SK-N-SH (cell line): ENCODE measurements at regions not wholly inside any gene's neighbourhood (a gene's known extent, or its start where the extent isn't known, plus 50 kb on each side); places are given as distances from the start of the nearest gene placed in this dataset.

Experiments
- CTCF ChIA-PET: fragments of 300-600, 350-600 bp; formaldehyde crosslinking; extraction: SDS; loops from one replicate; lab custom pipeline; 2021; lab: Yijun Ruan, JAX
- POLR2A ChIA-PET: fragments of 350-600 bp; sonication (Branson Sonifier 250); formaldehyde crosslinking; extraction: SDS; loops from one replicate; lab custom pipeline; 2020; ENCODE audit warnings: antibody characterized with exemption, inconsistent platforms; lab: Yijun Ruan, JAX
- DNase-seq: peaks from one replicate; pipeline ENCODE4 v3.0.0; 2012
- H2AFZ ChIP-seq: fragments of 200-600 bp; sonication (generic); 2 replicates; pipeline ENCODE4 v1.8.1; 2016; ENCODE audit warnings: antibody characterized with exemption, mild to moderate bottlenecking, low read depth
- H3F3A ChIP-seq: fragments of 200-600 bp; sonication (generic); replicated peaks from 2 replicates; pipeline ENCODE3; 2016; ENCODE audit warnings: antibody characterized with exemption, mild to moderate bottlenecking; ENCODE audit not compliant: insufficient read depth
- H3K27ac ChIP-seq, 2 experiments: fragments of 200-500 bp in 1 of 2; fragments of 200-600 bp in 1 of 2; sonication (Bioruptor generic) in 1 of 2; sonication (generic), shearing (Covaris generic) in 1 of 2; 2 replicates each; pipeline versions ENCODE4 v1.5.1 to v1.6.1; 2014 to 2016; ENCODE audit warnings: low read depth in 2 of 2, inconsistent platforms in 1 of 2, low read length in 1 of 2, mild to moderate bottlenecking in 1 of 2, mixed read lengths in 1 of 2
- H3K27me3 ChIP-seq: fragments of 200-600 bp; sonication (generic), shearing (Covaris generic); 2 replicates; pipeline ENCODE4 v1.6.1; 2016; ENCODE audit warnings: mixed run types; ENCODE audit not compliant: insufficient read depth
- H3K36me3 ChIP-seq, 2 experiments: fragments of 200-500 bp in 1 of 2; fragments of 200-600 bp in 1 of 2; sonication (Bioruptor generic) in 1 of 2; sonication (generic) in 1 of 2; replicated peaks in 1 of 2; 2 replicates each; pipeline versions ENCODE3 to v1.5.1; 2014 to 2016; ENCODE audit warnings: low read length in 1 of 2, mild to moderate bottlenecking in 1 of 2; ENCODE audit not compliant: insufficient read depth in 2 of 2, control insufficient read depth in 1 of 2
- H3K4me1 ChIP-seq, 2 experiments: fragments of 200-500 bp in 1 of 2; fragments of 200-600 bp in 1 of 2; sonication (Bioruptor generic) in 1 of 2; sonication (generic), shearing (Covaris generic) in 1 of 2; 2 replicates each; pipeline versions ENCODE4 v1.5.1 to v1.6.1; 2014 to 2016; ENCODE audit warnings: low read depth in 1 of 2, low read length in 1 of 2, mixed run types in 1 of 2; ENCODE audit not compliant: insufficient read depth in 2 of 2, control insufficient read depth in 1 of 2
- H3K4me2 ChIP-seq: fragments of 200-600 bp; sonication (generic), shearing (Covaris generic); 2 replicates; pipeline ENCODE4 v1.6.1; 2017; ENCODE audit warnings: mixed run types
- H3K4me3 ChIP-seq, 2 experiments: fragments of 200-500 bp in 1 of 2; fragments of 200-600 bp in 1 of 2; sonication (Bioruptor generic) in 1 of 2; sonication (generic), shearing (Covaris generic) in 1 of 2; 2 replicates each; pipeline versions ENCODE4 v1.5.1 to v1.8.1; 2014 to 2016; ENCODE audit warnings: low read depth in 2 of 2, inconsistent platforms in 1 of 2, low read length in 1 of 2, mild to moderate bottlenecking in 1 of 2, mixed read lengths in 1 of 2, moderate library complexity in 1 of 2
- H3K79me2 ChIP-seq: fragments of 200-600 bp; sonication (generic); 2 replicates; pipeline ENCODE4 v1.8.1; 2017; ENCODE audit warnings: mild to moderate bottlenecking; ENCODE audit not compliant: insufficient read depth
- H3K9ac ChIP-seq: fragments of 200-600 bp; sonication (generic); 2 replicates; pipeline ENCODE4 v1.6.1; 2017; ENCODE audit warnings: mixed run types
- H3K9me2 ChIP-seq: fragments of 200-600 bp; sonication (generic); 2 replicates; pipeline ENCODE4 v1.6.1; 2017; ENCODE audit warnings: mixed run types
- H3K9me3 ChIP-seq: fragments of 200-600 bp; sonication (generic); 2 replicates; pipeline ENCODE4 v1.6.1; 2017; ENCODE audit warnings: mixed run types, mild to moderate bottlenecking, moderate library complexity
- H4K20me1 ChIP-seq: fragments of 200-600 bp; sonication (generic); 2 replicates; pipeline ENCODE4 v1.6.1; 2017; ENCODE audit warnings: mild to moderate bottlenecking, mixed run types; ENCODE audit not compliant: insufficient read depth
- GATA2 ChIP-seq: sonication (generic); formaldehyde crosslinking; IDR thresholded peaks from 2 replicates; pipeline ENCODE4 v1.5.0; 2020; ENCODE audit warnings: mild to moderate bottlenecking, missing genetic modification reagents
- IRF3 ChIP-seq: fragments of 150-350 bp; IDR thresholded peaks from 2 replicates; pipeline ENCODE4 v1.6.1; 2016; ENCODE audit warnings: mild to moderate bottlenecking, low read depth, low read length
- MEF2A ChIP-seq: IDR thresholded peaks from 2 replicates; pipeline ENCODE4 v1.4.0; 2012; ENCODE audit warnings: low read depth, borderline replicate concordance
- POLR2AphosphoS5 ChIP-seq: IDR thresholded peaks from 2 replicates; pipeline ENCODE4 v1.6.1; 2012; ENCODE audit warnings: low read depth, low read length
- RCOR1 ChIP-seq: fragments of 150-350 bp; IDR thresholded peaks from 2 replicates; pipeline ENCODE4 v1.6.1; 2017; ENCODE audit warnings: antibody characterized with exemption, low read length
- RXRA ChIP-seq: IDR thresholded peaks from 2 replicates; pipeline ENCODE4 v1.4.0; 2012; ENCODE audit warnings: low read depth, mild to moderate bottlenecking, borderline replicate concordance
- SMC3 ChIP-seq: IDR thresholded peaks from 2 replicates; pipeline ENCODE4 v1.6.1; 2012; ENCODE audit warnings: low read depth, low read length, improper control_type of control experiment
- TAF1 ChIP-seq: IDR thresholded peaks from 2 replicates; pipeline ENCODE4 v1.6.1; 2012; ENCODE audit warnings: low read depth, mild to moderate bottlenecking, low read length, moderate library complexity, borderline replicate concordance
- TCF12 ChIP-seq: IDR thresholded peaks from 2 replicates; pipeline ENCODE4 v1.4.0; 2012
- USF1 ChIP-seq: IDR thresholded peaks from 2 replicates; pipeline ENCODE4 v1.4.0; 2012; ENCODE audit warnings: low read depth, borderline replicate concordance
- USF2 ChIP-seq: fragments of 150-350 bp; IDR thresholded peaks from 2 replicates; pipeline ENCODE4 v1.6.1; 2017; ENCODE audit warnings: antibody characterized with exemption, low read length, low read depth, borderline replicate concordance
- YY1 ChIP-seq: IDR thresholded peaks from 2 replicates; pipeline ENCODE4 v1.4.0; 2012; ENCODE audit warnings: low read depth, mild to moderate bottlenecking
- WGBS: methylation state at CpG from one replicate; pipeline ENCODE4 v1.1.6; 2017; ENCODE audit warnings: low lambda C conversion rate; 5-methylcytosine and 5-hydroxymethylcytosine counted together

DNA sequence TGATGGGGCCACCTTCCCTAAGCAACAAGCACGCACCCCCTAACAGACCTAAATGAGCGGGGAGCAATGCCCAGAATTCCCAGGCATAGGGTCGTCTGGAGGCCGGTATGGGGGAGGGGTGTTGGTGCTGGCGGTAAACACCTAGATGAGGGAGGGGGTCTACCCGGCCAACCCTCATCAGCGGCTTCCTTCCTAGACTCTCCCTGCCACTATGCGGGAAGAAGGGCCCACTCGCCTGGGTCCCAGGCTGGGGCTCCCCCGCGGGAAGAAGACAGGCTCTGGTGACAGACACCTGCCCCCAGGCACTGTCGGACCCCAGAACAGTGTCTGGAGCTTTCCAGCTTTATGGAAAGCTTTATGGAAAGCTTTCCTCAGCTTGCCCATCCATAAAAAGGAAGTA, 519.0 kb upstream of the SEMA6A start:
- Histone ChIP-seq H4K20me1 (no peaks in the 10 kb centered on the region), H3K27me3 (no peaks in the 10 kb centered on the region), H3K79me2 (no peaks in the 10 kb centered on the region), H3K4me1 (no peaks in the 10 kb centered on the region), H3K4me2 (no peak overlapping the region), H2AFZ (no peak overlapping the region), H3K9me2 (no peaks in the 10 kb centered on the region), H3K9me3 (no peaks in the 10 kb centered on the region), H3K9ac (no peak overlapping the region), H3F3A (no peaks in the 10 kb centered on the region), H3K27ac (no peak overlapping the region), H3K4me3 (no peak overlapping the region), H3K36me3 (no peaks in the 10 kb centered on the region)
- TF ChIP-seq SMC3 (no peak), YY1 (no peak), RCOR1 (no peak), TCF12 (no peak)
- 50% methylated on average over 7 of the region's 12 CpGs for WGBS
- DNase-seq = no peak
- POLR2A ChIA-PET = no interaction called here
- CTCF ChIA-PET = no interaction called here

GRCh38 chr5:117089001-117089400, 514.4 kb upstream of the SEMA6A start:
- Histone ChIP-seq H4K20me1 (no peaks in the 10 kb centered on the region), H3K4me3 (no peak overlapping the region), H3K27me3 (no peaks in the 10 kb centered on the region), H3K9me2 (no peaks in the 10 kb centered on the region), H3K9ac (no peak overlapping the region), H2AFZ (no peak overlapping the region), H3K36me3 (no peaks in the 10 kb centered on the region), H3K9me3 (no peaks in the 10 kb centered on the region), H3F3A (no peaks in the 10 kb centered on the region), H3K4me1 (peaks cover 0 to under 1% of the 10 kb centered on the region in 2 experiments; a peak in 1 of 4 replicates), H3K79me2 (no peaks in the 10 kb centered on the region), H3K27ac (no peak overlapping the region), H3K4me2 (no peak overlapping the region)
- CTCF ChIA-PET = no interaction called here
- 23% methylated on average over 2 of the region's 2 CpGs for WGBS
- no peak for DNase-seq
- TF ChIP-seq USF1 (no peak), POLR2AphosphoS5 (no peak), IRF3 (no peak), GATA2 (CRISPR knock-in tag) (no peak), USF2 (no peak), TAF1 (no peak), MEF2A (no peak), RCOR1 (no peak), RXRA (no peak)
- POLR2A ChIA-PET = no interaction called here
